ENCODE measurements at regions not wholly inside any gene's neighbourhood (a gene's known extent, or its start where the extent isn't known, plus 50 kb on each side); places are given as distances from the start of the nearest gene placed in this dataset.

DNA sequence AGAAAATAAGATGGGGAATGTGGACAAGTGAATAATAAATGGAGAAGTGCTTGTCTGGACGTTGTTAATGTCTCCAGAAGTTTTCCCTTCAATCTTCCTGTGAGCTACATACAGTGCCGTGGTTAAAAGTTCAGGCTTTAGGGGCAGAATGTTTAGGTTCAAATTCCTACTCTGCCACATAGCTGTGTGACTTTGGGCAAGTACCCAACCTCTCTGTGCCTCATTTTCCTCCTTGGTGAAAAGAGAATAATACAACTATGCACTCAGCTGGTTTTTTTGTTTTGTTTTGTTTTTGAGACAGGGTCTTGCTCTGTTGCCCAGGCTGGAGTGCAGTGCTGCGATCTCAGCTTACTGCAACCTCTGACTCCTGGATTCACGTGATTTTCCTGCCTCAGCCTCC, 143.5 kb downstream of the CHIC2 start:
- TF ChIP-seq CTCF (IDR thresholded peaks at IDR 0.05): no peak
- TF ChIP-seq POLR2A (IDR thresholded peaks at IDR 0.05): no peak
